Glomerular visceral epithelial cell (primary cell): ENCODE measurements at regions not wholly inside any gene's neighbourhood (a gene's known extent, or its start where the extent isn't known, plus 50 kb on each side); places are given as distances from the start of the nearest gene placed in this dataset.
"Not testable (repeated sequence)": the region's sequence is repeated elsewhere in the genome, so short reads cannot be mapped to it uniquely, and the experiment has no call there.

ENCODE experiments used
- DNase-seq: peaks from one replicate; pipeline ENCODE4 v3.0.0-alpha.2; 2016; ENCODE audit errors: extremely low spot score

DNA sequence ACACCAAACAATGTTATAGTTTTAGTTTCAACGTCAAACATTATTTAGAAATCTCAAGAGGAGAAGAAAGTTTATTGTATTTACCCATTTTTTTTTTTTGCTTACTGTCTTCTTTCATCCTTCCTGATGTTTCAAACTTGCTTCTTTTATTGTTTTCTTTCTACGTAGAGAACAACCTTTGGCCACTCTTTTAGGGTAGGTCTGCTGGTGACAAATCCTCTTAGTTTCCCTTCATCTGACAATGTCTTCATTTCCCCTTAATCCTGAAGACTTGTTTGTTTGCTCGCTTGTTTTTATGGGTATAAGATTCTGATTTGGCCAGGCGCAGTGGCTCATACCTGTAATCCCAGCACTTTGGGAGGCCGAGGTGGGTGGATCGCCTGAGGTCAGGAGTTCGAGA is 89.1 kb downstream of the RHOU start:
- no peak for DNase-seq

DNA sequence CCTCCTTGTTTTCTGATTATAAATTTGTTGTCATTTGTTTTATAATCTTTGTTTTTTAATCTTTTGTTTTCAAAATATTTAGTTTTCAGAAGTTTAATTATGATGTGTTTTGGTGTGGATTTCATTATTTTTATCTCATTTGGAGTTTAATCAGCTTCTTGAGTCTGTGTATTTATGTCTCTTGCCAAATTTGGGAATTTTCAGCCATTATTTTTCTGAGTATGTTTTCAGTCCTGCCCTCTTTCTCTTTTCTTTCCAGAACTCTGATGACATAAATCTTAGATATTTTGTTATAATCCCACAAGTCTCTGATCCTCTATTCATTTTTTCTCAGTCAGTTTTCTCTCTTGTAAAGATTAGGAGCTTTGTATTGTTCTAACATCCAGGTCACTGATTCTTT is 89.8 kb downstream of the RHOU start:
- no peak for DNase-seq

DNA sequence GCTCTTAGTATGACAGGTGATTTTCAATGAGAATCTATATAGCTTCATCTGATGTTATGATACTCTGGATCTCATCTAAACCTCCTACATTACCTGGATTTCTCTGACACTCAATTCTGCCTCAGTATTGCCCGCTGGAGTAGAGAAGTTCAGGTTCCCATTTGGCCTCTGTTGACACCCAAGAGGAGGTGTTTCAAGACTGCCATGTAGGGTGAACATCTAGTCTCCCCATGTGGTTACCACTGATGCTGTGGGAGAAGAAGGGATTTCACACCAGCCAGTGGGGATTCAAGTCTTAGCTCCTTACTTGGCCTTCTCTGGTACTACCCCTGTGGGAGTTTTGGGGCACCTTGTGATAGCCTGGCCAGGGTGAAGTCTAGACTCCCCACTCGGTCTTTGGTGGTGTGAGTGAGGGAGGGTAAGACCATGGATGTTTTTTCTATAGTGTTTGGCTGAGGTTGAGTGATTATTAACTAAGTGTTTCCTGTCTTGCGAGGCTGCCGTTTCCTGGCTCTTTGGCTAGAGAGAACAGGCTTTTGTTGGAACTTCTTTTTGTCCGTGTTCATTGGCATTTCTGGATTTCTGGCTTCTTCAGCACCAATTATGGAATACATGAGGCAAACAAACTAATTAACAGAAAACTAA is 90.7 kb downstream of the RHOU start:
- peak; percentile 17 for DNase-seq

DNA sequence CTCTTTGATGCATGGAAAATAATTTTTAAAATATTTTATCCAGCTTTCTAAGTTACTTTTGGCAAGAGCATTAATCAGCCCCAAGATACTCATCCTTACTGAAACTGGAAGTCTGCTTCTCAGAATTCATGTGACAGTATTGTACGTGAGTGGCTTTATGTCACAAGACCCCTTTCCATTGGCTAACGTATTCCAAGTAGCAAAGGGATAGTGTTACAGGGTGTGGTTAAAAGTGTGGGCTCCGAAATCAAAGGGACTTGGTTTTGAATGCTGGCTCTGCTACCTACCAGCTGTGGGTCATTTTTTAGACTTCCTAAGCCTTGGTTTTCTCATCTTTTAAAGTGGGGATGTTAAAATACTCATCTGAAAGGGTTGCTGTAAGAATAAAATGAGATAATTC is 91.7 kb downstream of the RHOU start:
- no peak for DNase-seq

DNA sequence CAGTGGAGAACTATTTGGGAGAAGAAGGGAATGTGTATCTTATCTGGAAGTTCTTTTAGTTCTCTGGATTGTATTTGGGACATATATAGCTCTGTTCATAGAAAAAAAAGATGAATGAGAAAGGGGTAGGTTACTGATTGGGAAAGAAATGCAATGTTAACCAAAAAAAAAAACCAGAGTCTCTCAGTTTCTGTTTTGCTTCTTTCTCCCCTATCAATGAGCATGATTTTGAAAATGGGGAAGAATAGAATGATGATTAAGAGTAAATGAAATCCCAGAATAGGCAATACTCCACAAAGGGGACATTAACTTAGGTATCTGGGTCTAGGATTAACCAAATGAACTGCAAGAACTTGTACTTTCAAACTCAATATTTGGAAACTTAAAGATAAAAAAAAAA is 92.9 kb downstream of the RHOU start:
- no peak for DNase-seq

DNA sequence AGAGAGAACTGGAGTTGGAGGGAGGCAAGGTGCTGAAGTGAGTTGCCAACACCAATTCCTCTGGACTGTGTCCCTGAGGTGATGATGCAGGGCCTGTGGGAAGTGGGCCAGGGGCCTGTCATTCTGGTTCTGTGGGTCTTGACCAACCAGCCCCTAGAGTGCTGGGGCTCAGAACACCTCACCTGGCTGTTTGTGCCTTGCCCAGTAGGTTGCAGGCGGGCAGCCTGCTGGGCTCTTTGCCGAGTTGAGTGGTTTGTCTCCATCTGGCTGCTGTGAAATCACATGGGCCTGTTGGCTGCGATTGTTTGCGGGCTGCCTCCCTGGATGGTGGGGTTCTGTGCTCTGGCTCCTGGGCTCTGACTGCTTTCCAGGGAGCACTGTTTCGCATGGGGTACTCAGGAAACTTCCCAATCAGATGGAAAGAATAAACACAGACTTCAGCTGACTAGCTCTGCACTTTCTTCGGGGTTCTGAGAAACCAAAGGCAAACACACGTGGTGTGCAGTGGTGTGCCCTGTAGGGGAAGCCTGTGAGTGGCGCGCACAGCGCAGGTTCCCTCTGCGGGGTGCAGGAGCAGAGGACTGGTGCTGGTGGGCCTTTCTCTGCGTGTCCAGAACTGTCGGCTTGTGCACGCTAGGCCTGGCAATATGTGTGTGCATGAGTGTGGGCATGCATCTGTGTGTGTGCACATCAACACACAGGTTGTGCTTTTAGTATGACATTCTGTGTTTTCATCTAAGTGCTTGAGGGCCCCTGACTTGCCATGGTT is 95.1 kb downstream of the RHOU start:
- no peak for DNase-seq

DNA sequence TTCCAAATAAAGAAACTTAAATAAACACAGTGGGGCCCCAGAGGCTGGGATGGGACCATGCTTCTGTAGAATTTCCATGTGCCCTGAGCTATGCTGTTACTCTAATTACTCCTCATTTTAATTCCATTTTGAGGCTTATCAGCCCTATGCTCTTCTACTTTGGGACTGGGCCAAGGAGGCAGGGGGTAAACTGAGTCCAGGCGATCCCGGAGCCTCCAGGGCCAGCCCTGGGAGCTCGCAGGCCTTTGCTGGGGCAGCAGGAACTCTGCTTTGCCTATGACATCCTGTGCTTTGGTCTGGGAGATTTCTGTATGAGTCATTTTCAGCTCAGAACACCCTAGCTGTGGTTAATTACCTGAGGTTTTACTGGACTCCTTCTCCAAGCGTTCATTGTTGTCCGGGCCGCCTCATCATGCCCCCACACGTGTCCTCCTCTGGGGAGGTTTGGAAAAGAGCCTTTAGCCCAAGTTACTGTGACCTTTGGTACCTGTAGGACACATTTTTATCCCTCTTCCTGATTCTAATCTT is 95.7 kb downstream of the RHOU start:
- peak; percentile 74 for DNase-seq

DNA sequence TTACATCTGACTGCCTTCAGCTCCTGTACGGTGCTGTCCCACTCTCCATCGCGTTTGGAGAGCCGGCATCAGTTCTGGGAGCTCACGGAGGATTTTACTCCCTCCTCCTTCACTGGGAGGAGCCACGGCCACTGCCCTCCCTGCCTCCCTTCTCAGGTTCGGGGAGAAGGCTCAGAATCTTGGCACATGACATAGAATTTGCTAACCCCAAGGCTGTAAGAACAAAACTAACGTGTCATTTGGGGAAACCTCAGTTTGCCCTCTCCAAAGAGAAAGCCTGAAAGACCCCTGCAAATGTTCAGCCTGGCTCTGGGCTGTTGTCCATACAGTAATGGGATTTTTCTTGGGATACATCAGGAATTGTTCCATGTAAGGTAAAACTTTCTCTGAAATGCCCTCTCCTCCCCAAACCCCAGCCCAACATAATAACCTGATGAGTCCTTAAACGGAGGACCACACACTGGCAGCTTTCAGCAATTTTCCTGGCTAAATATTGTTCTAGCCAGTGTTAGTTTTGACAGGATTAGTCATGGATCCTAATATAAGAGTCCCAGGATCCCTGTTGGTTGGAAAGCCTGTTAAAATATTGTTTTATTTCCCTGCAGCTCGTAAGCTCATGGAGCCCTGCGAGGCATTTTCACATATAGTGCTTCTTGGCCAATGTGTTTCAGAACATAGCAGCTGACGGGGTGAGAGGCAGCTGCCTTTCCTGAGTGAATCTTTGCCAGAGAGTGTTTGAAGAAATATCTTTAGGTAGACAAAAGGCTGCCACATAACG is 98.8 kb downstream of the RHOU start:
- DNase-seq: no peak

DNA sequence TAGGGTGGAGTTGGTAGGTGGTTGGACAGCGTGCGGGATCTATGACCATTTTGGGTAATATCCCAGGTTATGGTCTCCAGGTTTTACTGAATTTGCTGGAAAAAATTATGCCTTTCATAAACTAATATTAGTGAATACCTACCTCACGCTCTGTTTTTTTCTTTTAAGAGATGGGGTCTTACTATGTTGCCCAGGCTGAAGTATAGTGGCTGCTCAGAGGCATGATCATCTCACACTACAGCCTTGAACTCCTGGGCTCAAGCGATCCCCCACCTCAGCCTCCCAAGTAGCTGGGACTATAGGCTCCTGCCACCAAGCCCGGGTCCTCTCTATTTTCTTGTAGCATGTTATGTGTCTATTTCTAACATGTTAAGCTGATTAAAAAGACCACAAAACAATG is 100.2 kb downstream of the RHOU start:
- no peak for DNase-seq

DNA sequence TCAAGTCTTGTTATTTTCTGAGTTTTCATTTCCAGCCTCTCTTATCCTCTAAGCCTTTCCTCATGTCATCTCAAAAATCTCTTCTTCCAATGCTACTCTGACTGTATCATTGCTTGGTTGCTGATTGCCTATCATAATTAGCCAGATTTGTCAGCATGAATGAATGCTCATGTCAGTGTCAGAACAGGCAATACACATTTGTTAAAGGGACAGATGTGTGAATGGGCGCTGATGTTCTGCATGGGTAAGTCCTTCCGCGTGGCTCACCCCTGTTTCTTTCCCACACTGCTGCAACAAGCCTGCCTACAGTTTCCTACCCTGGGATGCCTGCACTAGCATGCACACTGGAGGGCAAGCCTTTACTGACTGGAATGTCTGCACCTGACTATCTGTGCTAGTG is 100.6 kb downstream of the RHOU start:
- no peak for DNase-seq

DNA sequence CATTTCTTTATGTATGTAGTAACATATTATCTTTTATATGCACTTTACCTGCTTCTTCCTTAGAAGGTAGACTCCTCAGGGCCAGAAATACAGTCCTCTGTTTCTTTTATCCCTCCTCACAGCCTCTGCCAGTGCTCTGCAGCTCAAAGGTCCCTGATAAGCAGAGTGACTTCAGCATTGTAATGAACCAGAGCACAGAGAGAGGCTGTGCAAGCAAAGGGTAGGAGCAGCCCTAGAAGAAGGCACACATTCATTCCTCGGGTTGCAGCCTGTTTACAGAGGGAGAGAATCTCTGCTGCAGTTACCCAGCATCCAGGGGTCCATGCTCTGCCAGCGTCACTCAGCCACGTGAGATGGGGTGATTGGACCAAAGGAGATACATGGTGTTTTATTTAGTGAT is 101.1 kb downstream of the RHOU start:
- DNase-seq: no peak

DNA sequence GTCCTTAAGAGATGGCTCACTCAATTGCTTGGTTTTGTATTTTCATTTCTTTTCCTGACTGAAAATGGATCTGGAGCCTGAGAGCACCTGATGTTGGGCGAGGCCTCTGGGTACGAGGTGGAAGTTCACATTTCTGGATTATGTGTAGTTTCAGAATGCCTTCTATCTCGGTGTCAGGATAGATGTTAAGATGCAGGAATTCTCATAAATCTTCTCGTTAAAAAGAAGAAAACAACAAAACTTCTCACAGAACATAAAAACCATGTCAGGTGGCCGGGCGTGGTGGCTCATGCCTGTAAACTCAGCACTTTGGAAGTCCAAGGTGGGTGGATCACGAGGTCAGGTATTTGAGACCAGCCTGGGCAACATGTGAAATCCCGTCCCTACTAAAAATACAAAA is 101.8 kb downstream of the RHOU start:
- DNase-seq: no peak

DNA sequence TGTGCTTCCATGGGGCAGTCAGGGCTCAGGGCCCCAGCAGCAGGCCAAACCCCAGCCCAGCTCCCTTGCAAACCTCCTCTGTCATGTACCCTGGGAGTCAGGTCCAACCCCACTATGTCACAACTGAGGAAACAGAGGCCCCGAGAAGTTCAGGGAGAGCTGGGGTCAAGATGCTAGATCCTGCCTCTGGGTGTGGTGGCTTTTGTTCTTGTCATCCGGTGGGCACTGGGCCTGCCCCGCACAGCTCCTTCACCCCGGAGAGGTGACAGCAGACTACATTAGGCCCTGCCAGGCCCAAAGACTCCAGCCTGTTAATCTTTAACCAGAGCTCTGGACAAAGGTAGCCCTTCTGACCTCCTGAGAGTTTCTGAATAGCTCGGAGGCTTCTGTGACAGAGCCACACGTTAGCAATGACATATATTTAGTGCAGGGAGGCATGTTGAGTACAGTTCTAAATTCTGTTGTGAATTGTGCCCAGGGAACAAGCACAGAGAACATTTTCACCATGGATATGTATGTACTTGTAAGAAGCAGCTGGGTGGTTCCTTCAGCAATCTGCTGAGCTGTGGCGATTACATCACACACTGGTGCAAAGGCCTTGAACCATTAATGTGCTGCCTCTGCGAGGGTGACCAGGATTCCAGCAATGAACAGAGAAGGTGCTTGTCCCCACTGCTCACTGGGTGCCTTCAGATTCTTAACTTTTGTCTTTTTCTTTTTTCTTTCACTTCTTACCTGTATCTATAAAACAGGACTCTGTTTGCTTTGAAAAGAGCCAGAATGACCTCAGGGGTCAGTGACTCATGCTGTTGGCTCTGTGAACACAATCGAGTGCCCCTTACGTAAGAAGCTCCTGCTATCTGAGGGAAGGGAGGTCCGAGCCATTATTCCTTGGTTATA is 102.8 kb downstream of the RHOU start:
- peak; percentile 90 for DNase-seq

DNA sequence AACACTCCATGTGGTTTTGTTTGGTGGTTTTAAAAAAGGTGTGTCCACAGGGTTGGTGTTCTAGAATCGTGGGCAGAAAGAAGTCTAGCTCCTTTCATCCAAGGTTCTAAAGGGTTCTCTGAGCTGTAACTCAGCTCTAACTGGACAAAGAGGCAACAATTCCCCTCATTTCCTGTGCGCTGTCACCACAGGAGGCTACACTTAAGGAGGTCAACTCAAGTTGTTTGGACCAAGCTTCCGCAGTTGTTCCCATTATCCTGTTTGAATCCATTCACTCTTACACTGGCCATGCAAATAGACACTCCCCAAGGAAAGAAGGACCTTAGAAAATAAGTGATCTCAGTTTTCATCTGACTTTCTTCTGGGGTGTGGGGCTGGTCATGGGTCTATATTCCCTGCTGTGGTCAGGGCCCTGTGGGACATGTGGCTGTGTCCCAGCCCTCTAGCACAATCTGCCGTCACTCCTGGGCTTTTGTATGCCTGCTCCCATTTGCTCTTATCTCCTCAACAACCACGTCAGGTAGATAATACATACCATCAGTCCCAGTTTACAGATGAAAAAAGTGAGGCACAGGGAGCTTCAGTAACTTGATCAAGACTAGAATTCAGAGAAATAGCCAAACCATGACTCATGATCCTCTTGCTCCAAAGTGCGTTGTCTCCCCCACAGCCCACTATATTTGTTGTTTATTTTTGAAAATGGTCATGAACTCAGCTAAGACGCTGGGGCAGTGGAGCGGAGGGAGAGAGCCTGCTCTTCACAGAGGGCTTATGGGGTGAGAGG is 103.6 kb downstream of the RHOU start:
- DNase-seq: no peak

DNA sequence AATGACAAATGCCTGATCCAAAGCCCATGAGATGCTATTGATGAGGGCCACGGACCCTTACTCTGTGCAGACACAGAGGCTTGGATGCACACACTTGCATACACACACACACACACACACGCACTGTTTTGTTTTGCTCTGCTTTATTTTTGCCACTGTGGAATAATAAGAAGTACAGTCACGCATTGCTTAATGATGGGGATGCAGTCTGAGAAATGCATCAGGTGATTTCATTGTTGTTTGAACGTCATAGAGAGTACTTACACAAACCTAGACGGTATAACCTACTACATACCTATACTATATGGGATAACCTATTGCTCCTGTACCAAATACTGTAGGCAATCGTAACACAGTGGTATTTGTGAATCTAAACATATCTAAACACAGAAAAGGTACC is 104.4 kb downstream of the RHOU start:
- DNase-seq: no peak

DNA sequence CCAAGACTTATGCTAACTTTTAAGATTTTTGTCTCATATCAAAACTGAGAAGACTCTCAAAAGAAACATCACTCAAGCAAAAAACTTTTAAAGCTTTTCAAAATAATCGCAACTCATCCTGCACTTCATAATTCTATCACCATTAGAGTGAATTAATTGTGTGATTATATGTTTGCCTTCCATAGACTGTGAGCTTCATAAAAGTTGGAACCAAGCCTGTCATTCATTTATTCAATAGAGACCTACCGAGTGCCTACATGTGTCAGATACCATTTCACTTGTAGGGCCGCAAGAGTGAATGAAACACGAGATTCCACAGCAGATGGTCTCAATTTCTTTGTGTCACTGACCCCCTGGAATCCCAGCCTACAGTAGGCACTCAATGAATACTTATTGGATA is 106.4 kb downstream of the RHOU start:
- no peak for DNase-seq

DNA sequence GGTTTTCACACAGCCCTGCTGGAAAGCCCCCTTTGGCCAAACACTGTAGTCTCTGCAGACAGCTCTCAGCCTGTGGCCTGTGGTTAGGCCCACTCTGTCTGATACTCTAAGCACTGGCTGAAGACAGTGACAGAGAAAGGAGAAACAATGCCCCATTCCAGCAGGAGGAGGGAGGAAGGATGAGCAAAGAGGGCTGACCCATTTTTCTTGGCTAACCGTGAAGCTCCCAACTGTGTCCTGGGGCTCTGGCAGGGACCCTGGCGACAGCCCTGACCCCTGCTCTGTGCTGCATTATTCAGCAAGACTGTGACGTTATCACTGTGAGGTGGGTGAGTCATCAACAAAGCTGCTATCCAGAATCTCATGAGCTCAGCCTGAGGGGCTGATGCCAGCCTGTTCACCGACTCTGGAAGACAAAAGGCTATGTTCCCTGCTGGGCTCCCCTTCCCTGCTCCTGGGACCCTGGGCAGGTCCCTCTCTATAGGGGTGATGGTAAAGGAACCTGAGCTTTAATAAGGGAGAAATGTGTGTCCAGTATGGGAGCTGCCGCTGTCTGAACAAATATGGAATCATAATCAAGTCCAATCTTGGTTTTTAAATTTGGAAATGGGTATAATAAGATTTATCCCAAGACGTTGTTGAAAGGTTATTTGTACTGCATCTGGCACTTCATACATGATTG is 107.0 kb downstream of the RHOU start:
- peak; percentile 66 for DNase-seq

DNA sequence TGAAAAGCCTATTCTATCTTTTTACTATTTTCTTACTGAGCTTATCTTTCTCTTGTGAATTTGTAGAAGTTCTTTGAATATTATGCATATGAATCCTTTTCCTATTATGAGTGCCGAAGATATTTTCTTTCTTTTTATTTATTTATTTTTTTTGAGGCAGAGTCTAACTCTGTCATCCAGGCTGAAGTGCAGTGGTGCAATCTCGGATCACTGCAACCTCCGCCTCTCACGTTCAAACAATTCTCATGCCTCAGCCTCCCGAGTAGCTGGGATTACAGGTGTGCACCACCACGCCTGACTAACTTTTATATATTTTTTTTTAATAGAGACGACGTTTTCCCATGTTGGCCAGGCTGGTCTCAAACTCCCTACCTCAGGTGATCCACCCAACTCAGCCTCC is 109.8 kb downstream of the RHOU start:
- DNase-seq: no peak

DNA sequence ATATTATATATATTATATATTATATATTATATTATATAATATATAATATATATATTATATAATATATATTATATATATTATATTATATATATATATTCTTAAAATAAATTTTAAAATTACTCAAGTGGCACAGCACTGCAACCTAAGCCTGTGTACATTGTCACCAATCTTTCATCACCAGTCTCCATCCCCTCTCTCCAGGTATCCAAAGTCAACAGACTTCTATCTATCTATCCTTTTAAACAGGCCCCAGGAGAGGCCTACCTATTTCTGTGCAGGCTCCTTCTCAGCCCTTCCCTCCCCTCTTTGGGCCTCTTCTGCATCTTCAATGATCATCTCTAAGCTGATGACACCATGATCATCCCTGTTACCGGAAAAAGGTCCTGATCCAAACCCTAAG is 111.7 kb downstream of the RHOU start:
- no peak for DNase-seq

DNA sequence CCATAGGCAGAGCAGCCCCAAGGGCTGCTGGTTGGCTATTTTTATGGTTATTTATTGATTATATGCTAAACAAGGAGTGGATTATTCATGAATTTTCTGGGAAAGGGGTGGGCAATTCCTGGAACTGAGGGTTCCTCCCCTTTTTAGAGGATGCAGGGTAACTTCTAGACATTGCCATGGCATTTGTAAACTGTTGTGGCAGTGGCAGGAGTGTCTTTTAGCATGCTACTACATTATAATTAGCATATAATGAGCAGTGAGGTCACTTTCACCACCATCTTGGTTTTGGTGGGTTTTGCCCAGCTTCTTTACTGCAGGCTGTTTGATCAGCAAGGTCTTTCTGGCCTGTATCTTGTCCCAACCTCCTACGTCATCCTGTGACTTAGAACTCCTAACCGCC is 112.2 kb downstream of the RHOU start:
- DNase-seq: not testable (repeated sequence)
